GM19043 (cell line): ENCODE measurements at regions not wholly inside any gene's neighbourhood (a gene's known extent, or its start where the extent isn't known, plus 50 kb on each side); places are given as distances from the start of the nearest gene placed in this dataset.

Source experiments
- ATAC-seq: cut with Tn5 transposase; IDR thresholded peaks from one replicate; pipeline ENCODE4 v1.9.1; 2021; ENCODE audit warnings: low read depth; ENCODE audit not compliant: unreplicated experiment

- ATAC-seq = no peak
Measured at GRCh38 chr11:116644201-116644940, 128.4 kb downstream of the BUD13 start.

DNA sequence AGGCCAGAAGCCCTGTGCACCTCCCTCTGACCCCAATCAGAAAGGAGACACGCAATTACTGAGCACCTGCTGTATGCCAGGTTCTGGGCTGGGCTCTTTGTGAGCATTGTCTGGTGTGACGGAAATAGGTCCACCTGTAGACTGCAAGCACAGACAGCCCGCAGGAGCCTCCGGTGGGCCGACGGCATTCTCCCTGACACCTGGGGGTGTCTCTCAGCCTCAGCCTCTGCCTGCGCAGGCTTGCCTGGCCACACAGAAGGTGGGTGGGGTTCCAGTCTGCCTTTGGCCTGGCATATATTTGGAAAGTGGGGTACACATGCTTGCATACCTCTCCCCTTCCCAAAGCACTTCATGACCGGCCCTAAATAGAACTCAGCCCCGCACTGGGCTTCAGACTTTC, 129.3 kb downstream of the BUD13 start:
- no peak for ATAC-seq

DNA sequence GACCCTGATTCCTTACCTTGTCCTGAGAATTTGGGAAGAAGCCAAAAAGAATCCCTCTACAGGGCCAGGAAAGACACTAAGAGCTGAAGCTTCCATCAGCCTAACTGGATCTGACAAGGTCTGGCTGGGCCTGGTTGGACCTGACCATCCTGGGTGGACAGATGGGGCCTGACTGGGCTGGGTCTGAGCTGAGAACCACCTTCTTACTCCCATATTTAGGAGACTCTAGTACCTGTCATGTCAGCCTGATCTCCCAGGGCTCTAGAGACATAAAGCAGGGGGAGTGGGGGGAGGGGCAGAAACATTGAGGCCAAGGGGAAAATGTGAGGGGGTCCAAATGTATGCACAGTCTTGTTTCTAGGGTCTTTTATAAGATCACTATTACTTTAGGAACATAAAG, 129.9 kb downstream of the BUD13 start:
- ATAC-seq = no peak

- ATAC-seq = no peak
Measured at GRCh38 chr11:116642481-116642880, 130.3 kb downstream of the BUD13 start.

GRCh38 chr11:116641561-116642045, 131.2 kb downstream of the BUD13 start:
- ATAC-seq = no peak

GRCh38 chr11:116640641-116641402, 132.0 kb downstream of the BUD13 start:
- no peak for ATAC-seq

DNA sequence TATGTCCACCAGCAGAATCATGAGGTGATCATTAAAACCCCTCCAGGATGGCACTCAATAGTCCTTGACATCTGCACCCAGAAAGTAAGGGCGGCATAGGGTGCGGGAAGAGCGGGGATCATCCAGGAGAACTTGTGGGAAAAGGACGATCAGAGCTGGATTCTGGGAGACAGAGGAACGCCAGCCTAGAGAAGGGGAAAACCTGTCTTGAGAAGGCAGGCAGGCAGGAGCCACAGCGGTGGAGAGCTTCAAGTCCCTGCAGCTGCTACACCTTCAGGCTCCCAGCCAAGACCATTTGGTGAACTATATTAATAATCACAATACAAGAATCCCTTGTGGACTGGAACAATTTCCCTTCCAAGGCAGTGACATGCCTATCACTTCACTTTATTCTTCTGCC, 134.3 kb downstream of the BUD13 start:
- ATAC-seq = no peak

GRCh38 chr11:116637766-116638165, 135.0 kb downstream of the BUD13 start:
- ATAC-seq = no peak

DNA sequence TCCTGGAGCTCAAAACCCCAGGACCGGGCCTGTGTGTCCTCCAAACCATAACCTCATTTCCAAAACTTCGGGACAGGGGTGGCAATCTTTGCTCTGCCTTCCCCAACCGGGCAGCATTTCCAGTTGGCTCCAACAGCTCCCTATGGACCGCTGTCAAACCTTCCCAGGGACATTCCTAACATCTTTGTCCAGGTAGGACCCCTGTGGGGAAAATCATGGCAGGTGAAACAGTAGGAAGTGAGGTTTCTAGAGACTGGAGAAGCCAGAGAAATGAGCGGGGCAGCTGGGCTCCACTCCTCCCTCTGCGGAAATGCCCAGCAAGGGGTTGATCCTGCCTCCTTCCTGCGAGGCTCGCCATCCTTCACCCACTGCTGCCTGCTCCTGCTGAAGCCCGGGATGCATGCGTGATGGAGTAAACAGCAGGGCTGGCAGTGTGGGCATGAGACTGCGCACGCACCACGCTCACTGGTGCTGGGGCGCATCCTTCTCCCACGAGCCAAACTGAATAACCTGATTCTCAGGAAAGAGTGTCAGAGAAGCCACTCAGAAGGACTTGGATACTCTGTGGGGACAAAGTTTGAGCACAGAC, 136.4 kb downstream of the BUD13 start:
- ATAC-seq = no peak

- ATAC-seq = no peak
Measured at GRCh38 chr11:116631201-116631600, 141.6 kb downstream of the BUD13 start.

DNA sequence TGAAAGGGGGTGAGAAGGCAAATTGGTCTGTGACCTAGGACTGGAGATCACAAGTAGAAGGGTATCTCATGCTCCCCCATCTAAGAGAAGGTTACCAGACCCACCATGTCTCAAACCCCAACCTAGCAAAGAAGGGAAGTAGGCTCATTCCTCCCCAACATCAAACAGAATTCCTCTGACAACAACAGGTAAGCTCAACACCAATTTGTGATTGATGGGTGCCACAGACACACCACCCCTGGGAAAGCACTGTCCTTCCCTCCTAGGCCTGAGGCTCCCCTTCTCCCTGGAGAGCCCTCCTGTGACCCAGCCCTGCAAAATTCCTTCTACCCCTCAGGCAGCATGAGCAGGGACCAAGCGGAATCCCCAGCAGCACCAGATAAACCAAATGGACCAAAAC, 154.3 kb downstream of the BUD13 start:
- no peak for ATAC-seq

GRCh38 chr11:116615211-116615865, 157.4 kb downstream of the BUD13 start:
- ATAC-seq = no peak

- no peak for ATAC-seq
Measured at GRCh38 chr11:116614306-116615210, 158.2 kb downstream of the BUD13 start.

- no peak for ATAC-seq
Measured at GRCh38 chr11:116613206-116613875, 159.4 kb downstream of the BUD13 start.

DNA sequence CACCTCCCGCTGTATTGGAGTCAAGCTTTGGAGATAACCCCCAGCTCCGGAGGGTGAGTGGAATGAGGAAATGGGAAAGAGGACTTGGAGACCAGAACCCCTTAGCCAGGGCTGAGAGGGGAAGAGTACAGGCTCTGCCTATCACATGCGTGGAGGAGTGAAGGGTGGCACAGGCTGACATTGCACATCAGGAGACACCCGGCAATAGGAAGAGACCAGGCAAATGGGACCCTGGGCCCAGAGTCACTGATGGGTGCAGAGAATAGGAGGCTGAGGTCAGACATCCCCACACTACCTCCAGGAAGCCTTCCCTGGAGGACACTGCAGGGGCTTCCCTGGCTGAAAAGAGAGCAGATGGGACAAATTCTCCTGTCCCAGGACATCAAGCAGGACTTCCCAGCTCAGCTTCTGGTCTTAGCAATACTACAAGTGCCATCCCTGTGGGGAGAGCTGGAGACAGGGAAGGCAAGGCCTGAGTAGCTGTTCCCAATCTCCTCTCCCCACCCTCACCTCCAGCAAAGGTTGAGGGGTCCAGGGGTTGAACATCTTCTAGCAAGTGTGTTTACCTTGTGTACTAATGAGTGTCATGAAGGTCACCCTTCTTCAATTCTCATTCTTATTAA, 160.7 kb downstream of the BUD13 start:
- ATAC-seq = no peak

DNA sequence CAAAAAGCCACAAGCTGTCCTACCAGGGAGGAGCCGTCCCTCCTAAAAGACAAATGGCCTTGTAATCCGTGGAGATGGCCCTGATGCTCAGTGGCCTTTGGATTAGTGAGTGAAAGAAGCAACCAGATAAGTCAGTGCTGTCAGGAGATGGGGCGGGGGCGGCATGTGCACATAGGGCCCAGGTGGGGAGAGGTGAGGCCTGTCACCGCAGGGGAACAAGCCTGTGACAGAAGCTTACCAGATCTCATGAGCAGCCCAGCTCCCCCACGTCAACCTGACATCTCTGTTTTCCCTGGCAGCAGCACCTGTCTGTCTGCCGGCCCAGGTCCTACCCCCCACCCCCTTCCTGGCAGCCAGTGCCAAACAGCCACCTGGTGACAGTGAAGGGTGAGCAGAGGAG, 162.6 kb downstream of the BUD13 start:
- no peak for ATAC-seq

GRCh38 chr11:116607027-116607426, 165.8 kb downstream of the BUD13 start:
- ATAC-seq = no peak

DNA sequence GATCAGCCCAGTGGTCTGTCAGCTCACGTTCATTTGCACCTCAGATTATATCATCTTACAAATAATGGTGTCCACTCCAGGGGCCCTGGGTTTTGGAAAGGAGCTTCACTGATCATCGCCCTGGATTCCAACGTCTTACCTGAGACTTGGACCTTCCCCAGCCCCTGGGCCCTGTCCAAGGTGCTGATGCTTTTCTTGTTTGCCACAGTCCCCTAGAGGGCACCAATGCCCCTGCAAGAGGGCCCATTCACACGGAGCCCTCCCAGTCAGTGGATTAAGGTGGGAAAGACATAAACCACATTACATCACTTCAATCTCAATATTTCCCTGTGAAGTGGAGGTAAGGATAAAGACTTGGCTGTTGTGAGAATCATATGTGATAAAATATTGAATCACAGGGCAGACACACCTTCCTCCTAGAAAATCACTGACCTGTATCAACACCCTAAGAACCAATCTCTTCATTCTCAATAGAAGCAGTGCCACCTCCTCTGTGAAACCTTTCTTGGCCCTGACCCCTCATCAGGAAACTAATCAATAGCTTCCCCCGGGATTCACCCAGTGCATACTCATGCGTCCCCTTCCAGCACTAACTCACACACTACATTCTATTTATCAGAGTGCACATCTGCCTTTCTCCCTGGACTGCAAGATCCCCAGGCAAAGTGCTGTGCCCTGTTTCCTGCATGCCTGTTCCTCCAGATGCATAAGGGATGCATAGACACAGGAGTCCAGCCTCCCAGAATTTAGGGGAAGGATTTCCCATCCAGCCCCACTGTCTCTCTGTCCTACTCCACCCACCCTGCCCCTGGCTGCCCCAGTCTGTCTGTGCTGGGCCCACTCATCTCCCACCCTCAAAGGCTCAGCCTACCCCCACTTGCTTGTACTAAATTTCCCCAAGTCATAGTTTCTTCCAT, 167.0 kb downstream of the BUD13 start:
- ATAC-seq = no peak
